Fibroblast of skin of right quadriceps (primary cell): ENCODE measurements at regions not wholly inside any gene's neighbourhood (a gene's known extent, or its start where the extent isn't known, plus 50 kb on each side); places are given as distances from the start of the nearest gene placed in this dataset.

Source experiments
- DNase-seq: peaks from one replicate; pipeline ENCODE4 v3.0.0-alpha.2; 2013

DNA sequence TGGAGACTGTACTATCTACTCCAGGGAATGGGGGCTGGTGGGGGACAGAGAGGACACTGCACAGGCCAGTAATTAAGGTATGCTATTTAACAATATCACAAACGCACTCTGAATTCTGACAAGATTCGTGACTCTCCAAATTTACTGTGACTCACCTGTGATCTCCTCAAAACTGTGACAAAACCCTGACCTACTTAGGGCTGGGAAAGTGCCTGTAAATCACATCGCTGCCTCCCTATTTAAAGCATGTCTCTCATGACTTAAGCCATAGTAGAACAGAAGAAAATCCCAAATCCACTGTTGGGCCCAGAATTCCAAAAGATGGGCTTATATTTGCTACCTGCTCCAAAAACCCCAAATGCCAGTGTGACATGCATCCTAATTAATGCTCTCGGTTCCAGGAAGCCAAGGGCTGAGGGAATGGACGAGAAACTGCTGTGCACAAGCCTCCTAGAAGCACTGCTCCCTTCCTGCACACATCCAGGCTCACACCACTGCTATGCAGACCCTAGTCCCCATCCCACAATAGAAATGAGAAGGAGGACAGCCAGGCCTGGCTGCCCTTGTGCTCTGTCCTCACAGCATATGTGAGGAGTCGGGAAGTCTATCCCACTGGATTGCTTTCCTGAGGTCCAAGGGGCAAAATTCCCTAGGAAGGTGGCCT is 187.7 kb upstream of the CHRNA7 start:
- DNase-seq = no peak

DNA sequence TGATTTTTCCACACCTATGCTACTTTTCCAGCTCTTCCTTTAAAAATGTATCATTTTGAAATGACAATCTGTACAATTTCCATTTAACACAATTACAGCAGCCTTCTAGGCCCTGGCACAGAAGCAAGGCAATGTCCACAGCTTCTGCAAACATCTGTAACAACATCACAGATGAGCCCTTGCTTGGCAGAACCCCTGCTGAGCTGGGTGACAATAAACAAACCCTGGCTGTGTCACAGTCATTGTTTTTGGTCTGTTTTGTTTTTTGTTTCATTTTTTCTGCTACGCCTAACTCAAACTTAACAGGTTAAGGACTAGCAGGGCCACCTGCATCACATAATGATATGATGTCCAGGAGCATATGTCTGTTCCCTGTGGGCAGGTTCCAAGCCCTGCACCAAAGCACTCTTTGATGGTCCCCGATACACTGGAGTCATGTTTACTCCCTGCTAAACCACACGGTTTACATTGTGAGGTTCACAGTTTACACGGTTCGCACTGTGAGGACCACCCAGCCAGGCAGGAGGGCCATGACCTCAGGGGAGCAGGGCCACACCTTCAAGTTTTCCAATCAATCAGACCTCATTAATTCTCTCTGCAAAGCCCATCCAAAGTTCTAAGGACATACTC is 186.8 kb upstream of the CHRNA7 start:
- no peak for DNase-seq

DNA sequence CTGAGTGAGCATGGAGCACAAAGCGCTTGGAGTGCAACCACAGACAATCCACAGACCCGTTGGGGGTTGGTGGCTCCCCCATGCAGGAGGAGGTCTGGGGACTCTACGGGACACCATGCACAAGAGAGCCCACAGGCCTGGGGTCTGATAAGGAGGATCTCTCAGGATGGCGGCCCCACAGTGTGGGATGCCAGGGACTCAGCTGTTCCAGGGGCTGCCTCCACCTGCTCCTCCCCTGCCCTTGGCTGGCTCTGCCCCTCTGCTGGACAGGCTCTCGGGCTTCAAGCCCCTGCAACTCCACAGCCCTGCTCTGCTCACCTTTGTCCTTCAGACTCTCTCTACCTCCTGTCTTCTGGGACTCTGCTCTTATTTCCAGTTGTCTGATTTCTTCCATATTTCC is 184.5 kb upstream of the CHRNA7 start:
- DNase-seq = no peak

DNA sequence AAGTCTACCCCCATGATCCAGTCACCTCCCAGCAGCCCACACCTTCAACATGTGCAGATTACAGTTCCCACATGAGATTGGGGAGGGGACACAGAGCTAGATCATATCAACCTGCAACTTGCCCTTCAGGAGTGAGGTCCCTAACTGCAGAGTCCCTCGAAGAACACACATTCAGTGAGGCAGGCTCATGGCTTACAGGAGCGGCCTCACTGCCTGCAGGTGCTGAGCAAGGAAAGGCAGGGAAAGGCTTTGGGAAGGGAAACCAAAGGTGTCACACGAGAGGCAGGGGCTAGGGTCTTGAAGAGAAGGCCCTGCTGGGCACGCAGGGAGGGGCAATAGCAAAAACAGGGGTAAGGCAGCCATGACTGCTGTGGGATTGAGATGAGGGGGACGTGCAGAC is 182.4 kb upstream of the CHRNA7 start:
- no peak for DNase-seq

DNA sequence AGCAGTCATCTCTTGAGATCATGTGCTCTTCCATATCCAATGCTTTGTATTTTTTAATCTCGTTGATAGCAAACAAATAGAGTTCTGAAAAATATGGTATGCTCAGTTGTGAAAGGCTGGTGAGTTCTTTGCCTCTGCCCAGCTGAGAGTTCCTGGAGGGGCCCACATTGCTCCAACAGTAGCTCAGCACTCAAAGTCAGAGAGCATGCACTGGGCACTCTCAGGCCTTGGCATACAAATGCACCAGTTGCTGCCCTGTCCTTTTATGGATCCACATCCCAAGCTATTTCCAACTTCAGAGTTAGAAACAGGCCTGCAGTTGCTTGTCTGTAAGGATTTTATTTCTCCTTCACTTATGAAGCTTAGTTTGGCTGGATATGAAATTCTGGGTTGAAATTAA is 181.7 kb upstream of the CHRNA7 start:
- DNase-seq = no peak

DNA sequence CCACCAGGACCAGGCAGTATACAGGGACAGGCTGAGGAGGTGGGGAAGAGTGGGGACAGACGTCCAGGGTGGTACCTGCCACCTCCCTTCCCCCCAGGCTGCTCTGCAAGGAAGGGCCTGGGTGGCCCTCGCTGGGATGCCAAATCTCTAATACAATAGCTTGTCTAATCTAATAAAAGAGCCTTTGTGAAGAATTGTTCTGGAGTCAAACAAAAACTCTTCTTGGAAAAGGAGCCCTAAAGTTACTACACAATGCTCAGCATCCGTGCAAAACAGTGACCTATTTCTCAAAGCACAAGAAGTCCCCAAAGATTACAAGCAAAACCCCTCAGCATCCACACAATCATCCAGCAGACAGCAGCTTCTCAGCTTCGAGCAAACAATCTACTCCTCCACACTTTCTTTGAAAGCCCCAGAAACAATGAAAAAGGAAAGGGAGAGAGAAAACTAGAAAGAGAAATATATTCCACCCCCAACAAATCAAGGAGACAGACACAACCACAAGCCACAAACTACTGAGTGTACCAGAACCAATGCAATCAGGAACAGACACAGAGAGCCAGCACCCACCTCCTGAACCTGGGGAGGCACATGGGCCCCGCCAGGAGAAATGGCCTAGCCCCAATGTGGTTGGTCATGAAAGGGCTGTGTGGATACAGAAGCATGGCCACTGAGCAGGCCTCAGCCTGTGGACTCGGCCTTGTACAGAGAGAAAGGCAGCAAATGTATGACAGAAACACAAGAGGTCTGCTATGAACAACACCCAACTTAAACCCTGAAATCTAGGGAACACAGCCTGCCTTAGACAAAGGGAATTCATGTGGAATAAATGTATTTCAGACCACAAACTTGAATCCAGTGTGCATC is 177.1 kb upstream of the CHRNA7 start:
- DNase-seq = no peak

DNA sequence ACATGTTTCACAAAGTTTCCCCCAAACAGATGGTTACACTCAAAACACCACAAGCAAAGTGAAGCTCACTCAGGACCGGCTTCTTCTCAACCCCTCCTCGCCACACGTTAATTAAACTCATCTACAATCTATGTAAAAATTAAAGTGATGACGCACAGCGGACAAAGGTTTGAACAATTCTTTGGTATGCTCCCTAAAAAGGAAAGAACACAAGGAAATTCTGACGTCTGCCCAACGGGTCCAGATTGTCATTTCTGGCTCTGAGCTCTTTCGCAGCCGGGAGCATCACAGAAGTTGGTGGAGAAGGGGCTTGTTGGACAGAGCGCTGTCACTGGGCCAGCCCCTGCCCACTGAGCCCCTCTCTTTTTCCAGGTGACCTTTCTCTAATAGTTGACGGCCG is 173.7 kb upstream of the CHRNA7 start:
- DNase-seq = no peak

DNA sequence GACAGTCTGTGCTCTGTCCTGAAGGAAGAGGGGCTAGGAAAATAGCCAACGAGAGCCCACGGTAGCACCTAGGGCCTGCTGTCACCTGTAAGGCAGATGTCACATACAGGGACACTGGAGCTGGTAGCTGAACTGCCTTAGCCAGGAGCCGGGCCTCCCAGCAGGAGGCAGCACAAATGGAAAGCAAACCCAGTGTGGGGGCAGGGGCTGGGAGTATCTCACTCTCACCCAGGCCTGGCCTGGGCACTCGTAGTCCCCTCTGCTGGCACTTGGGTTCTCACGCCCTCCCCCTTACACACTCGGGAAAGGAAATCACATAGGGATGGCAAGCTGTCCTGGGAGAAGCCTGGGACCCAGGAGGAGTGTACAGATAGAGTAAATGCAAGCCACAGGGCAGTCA is 173.1 kb upstream of the CHRNA7 start:
- no peak for DNase-seq

DNA sequence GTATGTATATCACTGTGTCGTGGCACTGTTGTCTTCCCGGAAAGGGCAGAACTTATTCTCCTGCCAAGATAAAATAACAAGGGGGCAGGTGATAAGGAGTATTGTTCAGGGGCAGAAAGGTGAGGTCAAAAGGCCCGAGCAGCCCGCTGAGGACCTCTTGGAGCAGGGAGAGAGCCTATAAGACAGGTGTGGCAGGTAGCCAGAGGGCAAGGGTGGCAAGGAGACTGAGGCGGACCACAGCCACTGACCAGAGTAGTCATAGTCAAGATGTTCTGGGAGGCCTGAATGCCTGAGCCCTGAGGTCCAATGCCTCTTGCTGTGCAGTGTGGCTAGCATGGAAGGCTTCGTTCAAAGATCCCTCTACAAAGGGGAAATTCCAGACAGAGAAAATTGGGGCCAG is 172.3 kb upstream of the CHRNA7 start:
- no peak for DNase-seq

DNA sequence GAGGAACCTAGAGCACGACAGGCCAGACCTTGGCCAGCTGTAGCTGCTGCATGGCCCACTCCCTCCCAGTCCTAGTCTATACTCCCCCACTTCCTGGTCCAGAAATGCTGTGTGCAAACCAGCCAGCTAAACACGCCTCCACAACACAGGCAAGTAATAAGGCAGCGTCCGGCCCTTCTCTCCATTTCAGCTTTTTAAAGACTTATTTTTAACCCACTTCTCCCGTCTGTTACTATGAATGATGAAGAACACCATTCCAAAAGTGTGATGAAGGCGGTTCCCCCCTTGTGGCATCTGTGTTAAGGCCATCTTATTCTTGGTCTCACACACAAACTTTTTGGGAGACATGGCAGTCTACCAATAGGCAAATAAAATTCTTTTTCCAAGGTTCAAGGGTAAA is 164.1 kb upstream of the CHRNA7 start:
- DNase-seq = no peak

DNA sequence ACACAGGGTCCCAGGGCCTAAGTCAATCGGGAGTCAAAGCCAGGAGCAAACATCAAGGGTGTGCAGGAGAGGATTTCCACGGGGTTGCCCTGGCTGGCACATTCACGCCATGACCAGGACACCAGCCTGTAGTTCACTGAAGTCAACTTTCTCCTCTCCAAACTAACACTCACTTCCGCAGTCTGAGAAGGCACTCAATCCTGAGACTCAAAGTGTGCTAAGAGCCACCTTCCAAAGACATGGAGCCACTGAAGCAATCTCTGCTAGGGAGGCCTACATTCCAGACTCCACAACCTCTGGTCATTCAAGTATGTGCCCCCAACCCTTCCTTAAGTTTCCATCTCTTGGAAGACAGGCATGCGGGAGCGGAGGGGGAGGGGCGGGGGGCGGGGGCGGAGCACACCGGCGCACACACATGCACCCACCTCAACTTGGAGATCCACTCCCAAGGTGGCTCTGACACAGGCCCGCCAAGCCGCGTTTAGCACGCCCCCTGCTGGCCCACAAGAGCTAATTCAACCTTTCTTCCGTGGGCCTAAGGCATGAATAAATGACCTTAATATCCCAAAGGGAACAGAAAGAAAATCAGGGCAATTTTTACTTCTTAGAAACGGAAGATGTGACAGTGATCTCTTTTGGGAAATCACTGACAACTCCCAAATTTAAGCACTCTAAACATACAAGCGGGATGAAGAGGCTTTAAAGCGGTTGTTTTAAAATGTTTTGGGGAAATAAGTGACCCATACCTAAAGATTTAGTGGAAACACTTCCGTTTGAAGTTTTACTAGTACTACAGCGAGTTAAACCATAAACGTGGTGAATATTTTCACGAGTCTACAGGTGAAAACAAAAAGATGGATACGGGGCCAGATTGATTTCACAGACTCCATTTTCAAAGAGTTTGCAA is 162.5 kb upstream of the CHRNA7 start:
- peak; percentile 28 for DNase-seq

DNA sequence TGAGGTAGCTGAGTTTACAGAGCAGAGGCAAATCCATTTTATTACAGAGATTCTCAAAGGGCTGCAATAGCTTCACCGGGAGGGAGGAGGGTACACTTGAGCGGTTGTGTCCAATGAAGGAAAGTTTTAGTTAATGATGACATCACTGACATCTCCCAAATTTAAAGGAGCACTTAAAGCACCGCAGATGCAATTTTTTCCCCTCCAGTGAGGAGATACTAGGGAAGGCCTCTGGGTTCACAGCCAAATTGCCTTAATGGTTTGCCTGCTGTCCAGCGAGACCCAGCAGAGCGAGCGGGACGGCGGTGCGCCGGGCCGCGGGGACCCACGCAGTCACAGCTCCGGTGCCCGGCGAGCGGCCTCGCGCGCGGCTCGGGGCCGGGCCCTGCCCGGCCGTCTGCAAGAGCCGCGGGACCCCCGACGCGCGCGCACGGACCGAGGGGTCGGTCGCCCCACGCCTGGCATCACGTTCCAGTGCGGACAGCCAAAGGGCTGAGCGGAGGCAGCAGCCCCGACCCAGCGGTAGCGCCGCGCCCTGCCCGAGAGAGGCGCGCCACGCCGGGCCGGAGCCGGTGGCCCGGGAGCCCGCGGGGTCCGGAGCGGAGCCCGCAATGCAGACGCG is 160.5 kb upstream of the CHRNA7 start:
- DNase-seq = no peak

DNA sequence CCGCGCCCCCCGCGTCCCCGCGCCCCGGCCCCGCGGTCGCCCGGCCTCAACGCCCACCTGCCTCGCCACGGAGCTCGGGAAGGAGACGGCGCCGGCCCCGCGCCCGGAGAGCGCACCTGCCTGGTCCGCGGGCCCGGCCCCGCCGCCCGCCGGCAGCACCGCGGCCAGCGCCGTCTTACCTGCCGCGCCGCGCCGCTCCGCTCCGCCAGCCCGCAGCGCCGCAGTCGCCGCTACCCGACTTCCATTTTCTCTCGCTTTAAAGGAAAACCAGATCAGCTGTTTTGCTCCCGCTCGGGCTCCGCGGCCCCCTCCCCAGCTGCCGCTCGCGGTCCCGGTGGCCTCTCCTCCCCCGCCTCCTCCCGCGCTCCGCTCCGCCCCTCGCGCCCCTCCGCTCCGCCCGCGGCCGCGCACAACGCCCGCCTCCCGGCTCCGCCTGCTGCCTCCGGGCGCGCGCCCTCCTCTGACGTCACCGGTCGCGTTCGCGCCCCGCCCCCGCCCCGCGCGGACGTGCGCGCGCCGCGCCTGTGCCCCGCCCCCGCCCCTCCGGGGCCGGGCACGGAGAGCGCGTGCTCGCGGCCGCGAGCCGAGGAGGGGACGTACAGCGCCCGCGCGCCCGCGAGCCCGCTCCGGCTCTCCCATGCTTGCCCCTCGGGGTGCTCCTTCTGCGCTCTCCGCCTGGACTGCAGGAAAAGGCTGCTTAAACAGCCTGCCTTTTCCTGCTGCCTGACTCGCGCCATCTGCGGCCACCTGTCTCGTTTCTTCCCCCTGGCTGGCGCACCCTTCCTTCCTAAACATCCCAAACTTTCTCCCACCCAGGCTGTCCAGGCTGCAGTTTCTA is 159.8 kb upstream of the CHRNA7 start, which contains the start of gene OTUD7A:
Gene OTUD7A (minus strand): TSS at position 346 of the 838 bp plus-strand sequence.
- peak; percentile 80 for DNase-seq

DNA sequence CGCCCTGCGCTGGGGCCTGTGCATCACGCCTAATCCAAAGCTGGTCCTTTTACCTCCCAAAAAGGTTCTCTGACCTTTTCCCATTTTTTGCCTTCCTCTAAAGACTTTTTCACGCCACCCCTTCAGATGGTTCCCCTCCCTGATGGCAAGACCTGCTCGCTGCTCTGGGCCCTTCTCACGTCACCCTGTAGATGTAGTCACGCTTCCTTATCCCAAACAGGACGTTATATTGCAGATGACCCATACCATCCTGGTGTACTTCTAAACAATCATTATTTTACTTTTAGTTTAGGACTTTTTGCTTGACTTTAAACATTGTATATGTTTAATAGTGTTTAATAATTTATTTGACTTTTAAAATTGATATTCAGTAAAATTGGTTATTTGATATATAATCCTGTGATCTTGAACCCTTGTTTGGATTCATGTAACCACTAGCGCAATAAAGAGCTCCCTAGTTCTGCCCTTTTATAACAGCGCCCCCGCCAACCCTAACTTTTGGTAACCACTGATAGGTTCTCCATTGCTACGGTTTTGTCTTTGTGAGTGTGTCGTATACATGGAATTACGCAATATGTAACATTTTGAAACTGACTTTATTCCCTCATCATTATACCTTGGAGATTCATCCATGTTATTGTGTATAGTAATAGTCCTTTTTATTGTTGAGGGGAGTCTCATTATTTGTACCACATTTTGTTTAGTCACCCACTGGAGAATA is 159.0 kb upstream of the CHRNA7 start:
- no peak for DNase-seq

DNA sequence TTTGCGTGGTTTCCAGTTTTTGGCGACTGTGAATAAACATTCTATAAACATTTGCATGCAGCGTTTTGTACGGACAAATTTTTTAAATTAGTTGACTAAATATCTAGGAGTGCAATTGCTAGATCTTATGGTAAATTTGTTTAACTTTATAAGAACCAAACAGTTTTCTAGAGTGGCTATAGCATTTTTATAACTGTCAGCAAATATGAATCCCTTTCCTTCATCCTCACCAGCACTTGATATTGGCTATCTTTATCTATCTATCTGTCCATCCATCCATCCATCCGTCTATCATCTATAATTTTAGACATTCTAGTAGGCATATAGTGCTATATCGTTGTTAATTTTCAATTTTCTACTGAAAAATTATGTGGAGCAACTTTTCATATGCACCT is 158.4 kb upstream of the CHRNA7 start:
- no peak for DNase-seq

DNA sequence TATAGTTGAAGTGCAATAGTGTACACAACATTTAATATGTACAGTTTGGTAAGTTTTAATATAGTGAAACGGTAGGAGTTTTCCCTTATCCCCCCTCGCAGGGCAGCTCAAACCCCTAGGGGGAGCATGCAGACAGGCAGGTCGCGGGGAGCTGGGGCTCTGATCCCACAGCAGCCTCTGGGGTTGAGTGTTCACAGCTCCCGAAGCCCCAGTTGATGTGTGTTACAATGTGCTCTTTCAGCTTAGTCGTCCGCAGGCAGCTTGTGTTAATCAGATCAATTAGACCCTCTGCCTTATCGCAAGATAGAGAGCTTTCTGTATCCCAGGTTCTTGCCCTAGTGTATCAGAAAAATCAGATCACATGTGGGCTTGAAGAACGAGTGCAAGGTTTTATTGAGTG is 143.1 kb upstream of the CHRNA7 start:
- no peak for DNase-seq

DNA sequence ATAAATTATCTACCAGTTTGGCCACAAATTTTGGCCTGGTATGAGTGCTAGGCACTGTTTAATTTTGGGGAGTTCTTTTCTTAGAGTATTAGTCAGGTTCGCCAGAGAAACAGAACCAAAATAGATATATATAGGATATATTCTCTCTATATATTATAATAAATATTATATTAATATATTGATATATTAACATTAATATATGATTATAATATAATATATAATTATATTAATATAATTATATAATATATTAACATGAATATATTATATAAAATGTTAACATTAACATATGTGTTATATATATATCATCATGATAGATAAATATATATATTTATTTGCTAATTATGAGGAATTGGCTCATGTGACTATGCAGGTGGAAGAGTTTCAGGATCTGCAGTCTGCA is 137.8 kb upstream of the CHRNA7 start:
- no peak for DNase-seq

DNA sequence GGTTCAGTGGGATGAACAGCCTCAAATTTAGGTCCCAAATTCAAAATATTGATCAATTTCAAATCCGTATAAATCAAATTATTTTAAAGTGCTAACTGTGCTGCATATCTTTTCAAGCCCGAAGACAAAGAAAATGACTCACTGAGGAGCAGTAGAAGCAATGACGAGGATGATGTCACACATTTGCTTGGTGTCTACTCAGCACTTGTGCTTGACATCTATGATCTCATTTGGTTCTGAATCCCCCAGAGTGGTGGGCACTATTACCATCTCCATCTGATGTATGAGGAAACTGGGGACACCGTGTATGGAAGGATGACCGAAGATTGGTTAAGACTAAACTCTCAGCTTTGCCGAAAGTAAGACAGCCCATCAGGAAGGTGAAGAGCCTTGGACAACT is 136.5 kb upstream of the CHRNA7 start:
- DNase-seq = no peak

DNA sequence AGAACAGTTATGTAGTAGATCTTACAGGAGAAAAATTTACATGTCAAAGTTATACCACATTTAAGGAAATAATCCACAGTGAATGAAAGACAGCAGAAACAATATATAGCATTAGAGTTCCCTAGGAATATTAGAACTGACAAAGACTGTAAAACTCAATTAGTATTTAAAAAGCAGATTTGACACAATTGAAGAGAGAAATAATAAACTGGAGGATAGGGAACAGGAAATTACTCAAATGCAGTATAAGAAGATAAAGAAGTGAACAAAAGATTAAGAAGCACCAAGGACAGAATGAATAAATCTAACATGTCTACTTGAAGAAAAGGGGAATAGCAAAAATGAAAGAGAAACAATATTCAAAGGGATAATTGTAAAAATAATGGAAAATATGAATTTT is 132.6 kb upstream of the CHRNA7 start:
- no peak for DNase-seq

DNA sequence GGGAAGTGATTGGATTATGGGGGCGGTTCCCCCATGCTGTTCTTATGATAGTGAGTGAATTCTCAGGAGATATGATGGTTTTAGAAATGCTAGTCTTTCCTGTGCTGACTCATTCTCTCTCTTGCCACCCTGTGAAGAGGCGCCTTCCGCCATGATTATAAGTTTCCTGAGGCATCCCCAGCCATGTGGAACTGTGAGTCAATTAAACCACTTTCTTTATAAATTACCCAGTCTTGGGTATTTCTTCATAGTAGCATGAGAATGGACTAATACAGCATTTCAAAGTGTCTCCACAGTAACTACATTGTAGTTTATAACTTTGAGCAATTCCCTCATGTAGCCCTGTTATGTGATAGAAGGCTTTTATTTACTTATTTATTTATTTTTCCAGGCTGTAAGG is 128.8 kb upstream of the CHRNA7 start:
- no peak for DNase-seq

DNA sequence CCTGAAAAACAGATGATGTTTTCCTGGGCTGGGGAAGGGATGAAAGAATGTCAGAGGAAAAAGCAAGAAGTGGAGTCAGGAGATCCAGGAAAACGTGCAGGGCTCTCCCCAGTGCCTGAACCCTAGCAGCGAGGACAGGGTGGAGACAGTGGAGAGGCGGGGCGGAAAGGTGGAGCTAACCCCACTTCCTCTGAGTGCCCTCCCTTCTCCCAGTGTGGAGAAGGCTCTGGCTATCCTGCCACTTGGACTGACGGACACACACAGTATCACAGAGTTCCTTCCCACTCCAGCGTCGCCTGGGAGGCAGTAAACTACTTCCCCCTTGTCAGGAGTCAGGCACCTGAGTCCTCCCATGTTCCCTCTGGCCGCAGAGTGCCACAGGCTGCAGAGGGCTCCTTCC is 125.3 kb upstream of the CHRNA7 start:
- DNase-seq = no peak
